Astrocyte of the cerebellum (primary cell): ENCODE measurements at regions not wholly inside any gene's neighbourhood (a gene's known extent, or its start where the extent isn't known, plus 50 kb on each side); places are given as distances from the start of the nearest gene placed in this dataset.

Source experiments
- DNase-seq: peaks from one replicate; pipeline ENCODE4 v3.0.0-alpha.2; 2011; ENCODE audit warnings: low read depth
- H3K4me3 ChIP-seq: 2 replicates; pipeline ENCODE4 v1.5.1; 2011; ENCODE audit warnings: mild to moderate bottlenecking, low read depth, low read length, moderate library complexity
- CTCF ChIP-seq: IDR thresholded peaks from 2 replicates; pipeline ENCODE4 v1.5.1; 2012; ENCODE audit warnings: low read length, low read depth, moderate library complexity, mild to moderate bottlenecking; ENCODE audit errors: missing control alignments
- in situ Hi-C: cut with HindIII; loops from 2 replicates; pipeline ENCODE4 v1.10.0; 2017; ENCODE audit warnings: low sequenced_read_pairs

- no peak for DNase-seq
- H3K4me3 ChIP-seq = no peak overlapping the region
- no peak for TF ChIP-seq CTCF
- in situ Hi-C loops = no loop called here
These were observed 107.7 kb upstream of the RET start for GRCh38 chr10:42969147-42969546.

- no peak for DNase-seq
- H3K4me3 ChIP-seq = no peak overlapping the region
- no peak for TF ChIP-seq CTCF
- in situ Hi-C loops = no loop called here
These were observed 107.0 kb upstream of the RET start for GRCh38 chr10:42969909-42970308.

GRCh38 chr10:42970451-42971250 lies 106.2 kb upstream of the RET start:
- H3K4me3 ChIP-seq = no peak overlapping the region
- in situ Hi-C loops = no loop called here
- no peak for DNase-seq
- no peak for TF ChIP-seq CTCF

GRCh38 chr10:42971251-42971599 lies 105.6 kb upstream of the RET start:
- in situ Hi-C loops = no loop called here
- DNase-seq = no peak
- TF ChIP-seq CTCF = no peak
- no peak overlapping the region for H3K4me3 ChIP-seq

- H3K4me3 ChIP-seq = no peak overlapping the region
- no peak for TF ChIP-seq CTCF
- in situ Hi-C loops = no loop called here
- no peak for DNase-seq
These were observed 103.9 kb upstream of the RET start for GRCh38 chr10:42972946-42973345.

GRCh38 chr10:42973411-42973810 lies 103.5 kb upstream of the RET start:
- DNase-seq = no peak
- H3K4me3 ChIP-seq = no peak overlapping the region
- in situ Hi-C loops = no loop called here
- no peak for TF ChIP-seq CTCF
